Left lobe of liver (tissue), 2 donors: ENCODE measurements at regions not wholly inside any gene's neighbourhood (a gene's known extent, or its start where the extent isn't known, plus 50 kb on each side); places are given as distances from the start of the nearest gene placed in this dataset.

Source experiments
- ATAC-seq: fragments of 200-7000 bp; cut with Tn5 transposase; one replicate; pipeline ENCODE4 v1.9.1; 2020; ENCODE audit warnings: mild to moderate bottlenecking, moderate library complexity
- DNase-seq: peaks from one replicate; pipeline ENCODE4 v3.0.0-alpha.2; 2020; ENCODE audit warnings: low spot score
- donor health status: DM: no; HTN: no; CAD: no; lungs with moderate emphysema.
- donor health status: DM: no; HTN: yes; CAD: no.

DNA sequence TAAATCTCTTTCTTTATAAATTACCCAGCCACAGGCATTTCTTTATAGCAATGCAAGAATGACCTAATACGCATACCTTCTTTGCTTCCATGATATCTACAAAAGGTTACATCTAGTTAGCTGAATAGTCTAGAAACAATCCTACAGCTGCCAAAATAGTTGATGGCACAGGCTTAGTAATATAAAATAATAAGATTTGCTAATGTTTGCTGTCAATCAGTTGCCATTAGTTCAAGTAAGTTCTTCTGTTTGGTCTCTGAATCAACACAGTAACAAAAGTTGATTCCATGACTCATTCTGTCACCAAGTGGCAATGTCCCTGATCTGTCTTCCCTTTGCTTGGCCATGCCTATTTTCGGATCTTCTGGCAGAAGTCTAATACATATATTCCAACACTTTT lies 470.2 kb downstream of the SPRY1 start:
- DNase-seq (no peak), ATAC-seq (no peak)

DNA sequence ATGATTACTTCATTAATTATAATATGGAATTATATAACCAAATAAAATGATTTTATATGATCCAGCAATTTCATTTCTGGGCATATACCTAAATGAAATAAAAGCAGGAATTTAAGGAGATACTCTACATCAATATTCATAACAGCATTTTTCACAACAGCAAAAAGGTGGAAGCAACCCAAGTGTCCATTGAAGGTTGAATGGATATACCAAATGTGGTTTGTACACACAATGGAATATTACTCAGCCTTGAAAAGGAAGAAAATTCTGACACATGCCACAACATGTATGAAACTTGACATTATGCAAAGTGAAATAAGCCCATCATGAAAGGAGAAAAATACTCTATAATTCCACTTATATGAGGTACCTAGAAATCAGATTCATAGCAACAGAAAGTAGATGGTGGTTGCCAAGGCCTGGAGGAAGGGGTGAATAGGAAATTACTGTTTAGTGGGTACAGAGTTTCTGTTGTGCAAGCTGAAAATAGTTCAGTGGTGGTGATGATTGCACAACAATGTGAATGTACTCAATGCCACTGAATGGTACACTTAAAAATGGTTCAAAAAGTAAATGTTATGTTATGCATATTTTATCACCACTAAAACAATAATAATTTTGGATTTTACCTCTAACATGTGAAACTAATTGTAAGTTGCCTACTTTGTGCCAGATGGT lies 471.5 kb downstream of the SPRY1 start:
- no peak for ATAC-seq
- DNase-seq = no peak

DNA sequence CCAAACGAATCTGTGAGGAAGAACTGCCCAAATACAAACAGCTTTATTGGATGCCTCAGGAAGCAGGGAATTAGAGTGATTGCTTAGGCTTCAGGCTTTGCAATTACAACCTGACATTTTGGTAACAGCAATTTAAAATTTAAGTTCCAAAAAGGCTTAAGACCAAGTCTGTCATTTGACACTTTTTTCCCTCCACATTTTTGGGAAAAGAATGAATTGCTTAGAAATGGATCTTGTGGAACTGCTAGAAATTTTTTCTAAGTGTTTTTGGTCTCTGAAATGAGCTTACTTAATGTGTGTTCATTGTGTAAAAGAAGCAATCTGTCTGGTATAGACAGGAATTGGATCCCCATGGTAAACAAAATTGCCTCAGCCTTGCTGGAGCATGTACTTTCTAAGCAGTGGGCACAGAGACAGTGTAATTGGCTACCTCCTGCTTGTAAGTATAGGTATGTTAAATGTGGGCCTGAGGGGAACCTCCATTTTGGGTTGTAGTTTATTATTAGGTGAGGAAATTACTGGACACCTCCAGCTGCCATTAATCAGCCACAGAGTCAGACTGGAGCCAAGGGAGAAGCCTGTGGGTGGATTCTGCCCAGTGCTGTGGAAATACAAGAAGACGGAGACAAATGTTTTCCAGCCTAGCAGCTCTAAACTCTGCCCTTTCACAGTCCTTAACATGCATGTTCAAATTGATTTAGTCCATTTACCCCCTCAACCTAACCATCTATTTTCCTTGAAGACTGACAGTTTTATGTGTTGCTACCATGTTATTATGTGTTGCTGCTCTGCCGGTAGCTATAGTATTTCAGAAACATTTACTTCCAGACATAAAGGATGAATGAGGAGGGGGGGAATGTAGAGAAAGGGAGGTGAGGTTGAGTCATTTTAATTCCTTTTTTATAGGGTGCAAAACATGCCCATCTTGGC lies 473.0 kb downstream of the SPRY1 start:
- DNase-seq = no peak
- ATAC-seq = no peak

DNA sequence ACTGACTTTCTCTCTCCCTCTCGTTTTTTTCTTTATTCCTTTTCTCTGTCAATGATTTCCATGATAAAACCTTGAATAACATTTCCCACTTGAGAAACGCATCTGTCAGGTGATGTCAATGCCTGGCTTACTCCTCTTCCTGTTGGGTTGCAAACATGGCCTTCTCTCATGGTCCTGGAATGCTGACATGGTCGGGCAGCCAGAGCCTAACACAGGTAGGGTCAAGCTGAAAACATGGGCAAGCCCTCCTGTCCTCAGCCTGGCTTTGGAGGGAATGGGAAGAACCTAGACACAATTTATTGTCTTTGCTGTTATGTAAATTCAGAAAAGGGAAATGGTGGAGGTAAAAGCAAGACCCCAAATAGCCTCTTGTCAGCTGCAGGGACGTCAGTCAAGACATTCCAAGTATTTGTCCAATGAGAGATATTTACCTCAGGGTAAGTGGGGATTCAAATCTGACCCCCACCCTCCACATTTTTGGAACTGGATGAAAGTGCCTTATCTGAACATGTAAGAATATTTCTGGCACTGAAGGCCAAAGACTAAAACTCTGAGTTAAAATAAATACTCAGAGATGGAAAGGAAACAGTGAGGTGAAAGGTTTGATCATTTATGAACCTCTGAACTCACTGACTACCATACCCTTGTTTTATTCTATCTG lies 473.8 kb downstream of the SPRY1 start:
- DNase-seq (no peak), ATAC-seq (no peak)

DNA sequence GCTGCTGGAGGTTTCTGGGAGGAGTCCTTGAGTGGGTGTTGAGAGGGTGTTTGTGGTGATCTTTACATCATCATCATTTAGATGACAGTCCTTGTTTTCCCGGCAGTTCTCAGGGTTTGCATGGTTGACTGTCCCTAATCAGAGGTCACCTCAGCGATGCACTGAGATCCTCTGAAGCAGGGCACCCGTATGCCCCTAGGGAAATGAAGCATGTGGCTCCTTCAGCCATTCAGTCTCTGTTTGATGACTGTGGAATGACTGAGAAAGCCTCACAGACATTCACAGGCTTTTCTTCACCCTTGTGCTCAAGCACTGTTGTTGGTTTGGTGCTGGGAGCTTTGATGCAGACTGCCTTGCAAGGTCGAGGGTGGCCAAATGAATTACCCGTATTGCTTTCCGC lies 474.7 kb downstream of the SPRY1 start:
- no peak for DNase-seq
- ATAC-seq = no peak

DNA sequence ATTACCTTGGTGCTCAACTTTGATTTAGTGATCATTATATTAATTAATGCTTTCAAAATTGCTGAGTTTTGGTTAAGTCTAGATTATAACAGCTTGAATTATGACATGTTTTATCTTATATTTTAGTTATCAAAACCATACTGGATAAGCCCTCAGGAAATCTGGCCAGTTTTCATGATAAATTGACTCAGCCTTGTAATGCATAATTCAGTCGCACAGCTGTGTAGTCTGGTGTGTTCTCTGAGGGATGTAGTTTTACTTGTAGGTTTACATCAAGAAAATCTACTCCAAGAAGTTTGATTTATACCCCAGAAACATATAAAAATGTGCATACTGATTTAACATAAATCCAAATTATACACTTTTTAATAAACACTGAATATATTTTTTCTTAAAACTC lies 477.5 kb downstream of the SPRY1 start:
- DNase-seq (no peak), ATAC-seq (no peak)

DNA sequence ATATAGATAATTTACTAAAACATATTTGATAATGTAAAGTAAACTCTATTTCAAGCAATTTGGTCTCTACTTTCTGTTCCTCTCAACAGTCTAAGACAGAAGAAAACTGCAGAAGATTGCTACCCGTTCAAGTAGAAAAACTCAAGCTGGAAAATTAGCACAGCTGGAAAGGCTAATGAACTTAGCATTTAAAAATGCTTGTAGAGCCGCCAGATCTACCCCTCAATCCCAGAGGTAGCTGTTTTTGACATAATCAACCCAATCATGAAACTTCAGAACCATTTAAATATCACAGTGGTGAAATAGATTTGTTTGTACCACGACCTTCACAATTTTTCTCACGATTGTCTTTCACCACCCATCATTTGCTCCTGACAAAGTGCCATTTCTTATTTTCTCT lies 479.5 kb downstream of the SPRY1 start:
- DNase-seq (no peak), ATAC-seq (no peak)

DNA sequence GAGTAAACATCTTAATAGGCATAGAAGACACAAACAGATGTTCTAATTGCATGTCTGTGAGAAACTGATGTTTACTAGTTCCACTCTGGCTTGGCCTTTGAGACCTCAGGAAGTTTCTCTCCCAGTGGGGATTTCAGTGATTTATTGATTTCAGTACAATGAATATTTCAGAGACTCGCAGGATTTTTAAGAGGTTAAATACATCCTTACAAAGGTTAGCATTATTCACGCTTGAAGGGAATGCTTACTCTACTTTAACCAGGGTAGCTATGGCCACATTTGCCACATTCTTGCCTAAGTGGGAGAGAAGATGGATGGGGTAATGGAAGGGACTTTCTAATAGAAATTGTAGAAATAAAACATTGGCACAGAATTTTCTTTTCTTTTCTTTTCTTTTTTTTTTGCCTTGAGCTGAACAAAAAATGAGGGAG lies 480.1 kb downstream of the SPRY1 start:
- no peak for DNase-seq

DNA sequence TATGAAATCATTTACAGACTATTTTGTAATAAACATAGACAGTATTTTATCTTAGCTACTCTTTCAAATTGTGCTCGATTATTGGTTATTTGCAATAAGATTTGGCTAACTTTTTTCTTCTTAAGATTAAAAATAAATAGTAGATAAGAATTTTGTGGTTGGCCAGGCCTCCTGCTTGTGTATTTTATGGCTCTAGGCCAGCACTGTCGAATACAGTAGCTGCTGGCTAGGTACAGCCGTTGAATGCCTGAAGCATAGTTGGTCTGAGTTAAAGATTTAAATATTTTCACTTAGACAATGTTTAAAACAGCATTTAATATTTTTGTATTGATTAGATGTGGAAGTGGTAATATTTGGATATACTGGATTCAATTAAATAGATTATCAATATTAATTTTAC lies 481.0 kb downstream of the SPRY1 start:
- DNase-seq (no peak), ATAC-seq (no peak)

More for the DNA sequence above, 480.1 kb downstream of the SPRY1 start:
- no peak for ATAC-seq

DNA sequence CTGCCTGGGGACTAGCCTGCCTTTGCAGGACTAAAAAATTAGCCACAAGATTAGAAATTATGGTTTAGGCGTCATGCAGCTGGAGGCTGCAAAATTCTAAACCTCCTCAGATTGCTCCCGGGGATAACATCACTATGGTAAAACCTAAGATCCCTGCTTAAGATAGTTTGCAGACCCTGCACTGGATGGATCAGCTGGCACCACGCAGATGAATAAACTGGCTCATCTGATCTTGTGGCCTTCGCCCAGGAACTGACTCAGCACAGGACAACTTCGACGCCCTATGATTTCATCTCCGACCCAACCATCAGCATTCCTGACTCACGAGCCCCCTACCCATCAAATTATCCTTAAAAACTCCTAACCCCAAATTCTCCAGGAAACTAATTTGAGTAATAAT lies 482.4 kb downstream of the SPRY1 start:
- ATAC-seq (no peak), DNase-seq (no peak)

DNA sequence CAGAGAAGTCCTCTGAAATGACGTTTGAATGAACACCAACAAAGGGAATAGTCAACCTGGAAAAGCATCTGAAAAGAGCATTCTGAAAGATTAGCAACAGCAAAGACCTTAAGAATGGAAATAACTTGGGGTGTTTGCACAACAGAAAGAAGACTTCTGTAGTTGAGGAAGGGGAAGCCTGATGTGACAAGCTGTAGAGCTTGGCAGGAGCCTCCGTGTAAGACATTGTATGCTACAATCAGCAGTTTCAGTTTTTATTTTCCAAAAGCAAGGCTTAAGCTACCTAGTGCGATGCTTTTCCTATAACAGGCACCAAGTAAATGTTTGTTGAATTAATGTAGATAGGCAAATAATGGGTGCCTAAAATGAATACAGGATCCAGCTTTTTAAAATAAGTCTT lies 484.0 kb downstream of the SPRY1 start:
- DNase-seq = no peak
- no peak for ATAC-seq

DNA sequence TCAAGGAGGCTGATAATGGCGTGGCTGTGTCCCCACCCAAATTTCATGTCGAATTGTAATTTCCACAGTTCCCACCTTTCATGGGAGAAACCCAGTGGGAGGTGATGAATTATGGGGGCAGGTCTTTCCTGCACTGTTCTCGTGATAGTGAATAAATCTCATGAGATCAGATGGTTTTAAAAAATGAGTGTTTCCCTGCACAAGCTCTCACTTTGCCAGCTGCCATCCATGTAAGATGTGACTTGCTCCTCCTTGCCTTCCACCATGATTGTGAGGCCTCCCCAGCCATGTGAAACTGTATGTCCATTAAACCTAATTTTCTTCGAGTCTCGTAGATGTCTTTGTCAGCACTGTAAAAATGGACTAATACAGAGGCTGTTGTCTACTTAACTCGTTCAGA lies 488.3 kb downstream of the SPRY1 start:
- ATAC-seq = no peak
- no peak for DNase-seq

DNA sequence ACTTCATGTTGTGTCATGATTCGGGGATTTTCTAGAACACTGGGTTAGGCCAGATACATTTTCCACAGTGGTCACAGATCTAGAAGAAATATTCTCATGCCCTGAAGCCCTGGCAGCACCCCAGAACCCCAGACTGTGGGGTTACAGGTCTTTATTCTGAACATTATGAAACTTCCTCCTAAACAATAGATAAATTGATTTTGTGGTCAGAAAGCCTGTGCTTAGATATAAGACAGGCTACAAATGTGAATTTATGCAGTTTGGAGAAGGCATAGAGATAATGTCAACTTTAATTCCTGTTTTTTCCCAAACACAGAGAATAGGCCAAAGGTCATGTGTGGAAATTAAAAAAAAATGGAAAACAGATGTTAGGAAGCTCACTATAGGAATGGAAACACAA lies 492.9 kb downstream of the SPRY1 start:
- peak; percentile 17 for ATAC-seq
- no peak for DNase-seq

DNA sequence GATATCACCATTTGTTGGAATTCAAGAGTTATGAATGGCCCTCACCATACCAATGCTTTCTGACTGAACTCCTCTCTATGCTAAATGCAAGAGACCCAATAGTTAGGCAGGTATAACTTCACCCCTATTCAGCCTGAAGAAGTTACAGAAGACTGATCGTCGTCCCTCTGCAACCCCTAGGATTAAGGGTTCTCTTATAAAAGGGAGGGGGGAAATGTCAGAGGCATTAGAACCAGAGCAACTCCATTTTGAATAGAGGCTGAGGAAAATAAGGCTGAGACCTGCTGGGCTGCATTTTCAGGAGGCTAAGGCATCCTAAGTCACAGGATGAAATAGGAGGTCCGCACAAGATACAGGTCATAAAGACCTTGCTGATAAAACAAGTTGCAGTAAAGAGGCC lies 494.3 kb downstream of the SPRY1 start:
- DNase-seq = no peak
- no peak for ATAC-seq

DNA sequence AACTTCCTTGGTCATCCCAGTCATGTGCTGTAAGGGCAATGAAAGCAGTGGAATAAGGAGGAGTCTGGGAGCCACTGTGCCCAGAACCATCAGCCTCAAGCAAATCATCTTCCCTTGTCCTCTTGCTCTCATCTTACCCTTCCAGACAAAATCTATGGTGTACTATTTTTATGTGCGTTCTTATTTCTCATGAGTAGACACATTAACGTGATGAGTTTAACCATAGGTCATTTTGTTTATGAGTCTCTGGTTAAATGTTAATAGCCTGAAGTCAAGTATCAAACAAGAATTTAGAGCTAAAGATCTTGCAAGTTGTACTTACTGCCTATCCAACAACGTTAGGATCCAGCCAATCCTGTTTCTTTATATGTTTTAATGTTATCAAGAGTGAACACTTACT lies 495.3 kb downstream of the SPRY1 start:
- DNase-seq = no peak
- ATAC-seq = no peak

DNA sequence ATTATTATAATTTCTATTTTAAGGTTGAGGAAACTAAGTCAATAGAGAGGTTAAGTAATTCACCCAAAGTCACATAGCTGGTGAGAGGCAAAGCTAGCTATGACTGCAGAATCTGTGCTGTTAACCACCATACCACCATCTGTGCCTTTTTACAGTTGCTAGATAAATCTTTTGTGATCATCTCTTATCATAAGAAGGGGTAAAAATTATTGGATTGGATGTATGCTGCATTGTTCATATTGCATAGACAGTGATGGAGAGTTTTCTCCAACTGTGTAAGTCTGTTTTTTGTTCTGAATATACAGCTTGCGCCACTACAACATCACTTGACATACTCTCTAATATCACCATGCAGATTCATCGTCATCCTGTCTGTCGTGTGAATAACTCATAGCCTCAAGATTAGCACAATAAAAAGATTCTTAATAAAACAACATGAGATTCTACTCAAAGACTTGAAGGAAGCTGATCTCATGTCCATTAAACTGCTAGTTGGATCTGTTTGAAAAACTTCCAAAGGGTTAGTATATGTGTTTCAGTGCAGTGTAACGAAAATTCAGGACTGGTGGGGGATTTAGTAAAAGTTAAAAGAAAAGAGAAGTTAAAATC lies 495.9 kb downstream of the SPRY1 start:
- no peak for DNase-seq

DNA sequence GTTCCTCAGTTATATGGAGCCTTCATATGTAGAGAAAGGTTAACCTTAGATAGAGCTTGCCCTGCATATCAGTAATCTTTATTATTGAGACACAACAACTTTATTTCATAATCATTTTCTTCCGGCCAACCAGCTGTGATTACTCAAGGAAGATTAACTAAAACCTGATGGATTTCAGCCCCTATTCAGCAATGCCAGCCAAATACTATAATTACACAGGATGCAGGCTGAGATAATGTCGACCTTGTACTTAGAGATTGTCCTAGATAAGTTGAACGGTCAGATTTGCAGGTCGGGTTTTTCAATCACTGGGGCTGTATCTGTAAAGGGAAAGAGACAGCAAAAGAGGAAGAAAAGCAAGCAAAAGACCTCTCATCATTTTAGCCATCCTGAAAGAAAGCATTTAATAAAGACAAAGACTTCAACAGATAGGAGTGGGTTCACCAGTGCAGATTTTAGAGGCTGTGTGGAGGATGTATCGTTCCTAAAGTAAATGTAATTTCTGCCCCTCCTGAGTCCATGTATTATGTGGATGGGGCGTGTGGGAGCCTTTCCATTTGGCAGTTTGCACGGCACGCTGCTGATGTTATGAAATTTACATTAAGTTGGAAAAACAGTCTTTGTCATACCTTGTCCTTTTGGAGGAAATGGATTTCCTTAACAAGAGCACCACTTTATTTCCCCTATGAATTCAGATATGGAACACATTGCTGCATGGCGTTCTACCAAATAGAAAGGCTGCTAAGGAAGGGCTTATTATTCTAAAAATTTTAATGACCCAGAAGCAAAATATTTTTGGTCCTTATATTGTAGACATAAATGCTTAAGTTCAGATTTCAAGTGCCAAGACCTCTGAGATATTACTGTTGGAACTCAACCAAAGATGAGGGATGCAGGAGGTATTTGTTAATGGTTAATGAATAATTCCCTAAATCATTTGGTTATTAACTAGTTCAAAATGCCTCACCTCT lies 496.7 kb downstream of the SPRY1 start:
- DNase-seq = no peak
- no peak for ATAC-seq

More for the DNA sequence above, 495.9 kb downstream of the SPRY1 start:
- no peak for ATAC-seq

DNA sequence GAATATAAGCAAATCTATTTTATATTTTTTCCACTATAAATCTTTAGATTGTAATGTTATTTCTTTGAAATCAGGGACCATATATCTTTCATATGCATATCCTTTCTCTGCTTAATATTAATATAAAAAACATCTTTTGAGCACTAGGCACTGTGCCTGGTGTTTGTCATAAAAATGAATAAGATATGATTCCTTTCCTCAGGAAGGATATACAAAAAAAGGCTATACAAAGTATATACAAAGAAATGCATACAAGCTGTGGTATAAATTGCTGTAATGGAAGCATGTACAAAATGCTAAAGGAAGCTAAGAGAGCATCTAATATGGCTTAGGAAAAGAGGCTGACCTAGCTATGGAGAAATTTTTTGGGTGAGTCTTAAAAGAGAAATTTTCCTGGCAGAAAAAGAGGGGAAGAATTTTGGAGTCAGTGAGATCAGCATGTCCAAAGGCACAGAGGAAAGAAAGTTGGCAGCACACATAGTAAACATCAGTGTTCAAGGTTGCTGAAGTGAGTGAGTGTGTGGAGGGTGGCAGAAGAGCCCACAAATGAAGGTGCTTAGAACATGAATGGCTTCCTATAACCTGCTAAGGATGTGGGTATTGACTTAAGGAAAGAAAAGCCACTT lies 500.0 kb downstream of the SPRY1 start:
- no peak for ATAC-seq
- no peak for DNase-seq

DNA sequence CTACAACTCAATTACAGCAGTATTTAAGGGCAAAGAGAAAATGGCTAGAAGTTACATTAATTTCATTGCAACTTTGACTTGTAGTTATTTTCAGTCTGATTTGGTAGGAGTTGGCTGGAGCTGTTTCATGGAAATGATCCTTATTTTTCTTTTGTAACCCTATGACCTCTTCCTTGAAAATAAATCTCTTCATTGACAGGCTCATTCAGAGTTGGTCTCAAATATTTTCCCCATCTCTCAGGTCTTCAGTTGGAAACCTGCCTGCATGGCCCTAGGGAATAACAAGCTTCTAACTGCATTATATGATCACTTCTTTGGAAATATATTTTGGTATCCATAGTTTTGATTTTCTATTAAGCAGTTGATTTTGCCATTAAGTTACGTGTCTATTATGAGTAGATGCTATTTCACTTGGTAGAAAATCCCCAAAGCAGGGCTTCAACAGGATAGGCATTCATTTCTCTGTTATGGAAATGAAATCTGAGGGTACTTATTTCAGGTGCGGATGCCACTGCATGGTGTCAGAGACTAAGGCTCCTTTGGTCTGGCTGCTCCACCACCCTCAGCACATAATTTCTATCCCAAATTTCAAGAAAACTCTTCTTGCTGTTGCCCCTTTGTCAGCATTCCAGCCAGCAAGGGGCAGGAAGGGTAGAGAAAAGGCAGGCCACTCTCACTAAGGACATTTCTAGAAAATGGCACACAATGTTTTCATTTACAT lies 502.5 kb downstream of the SPRY1 start:
- DNase-seq (no peak), ATAC-seq (no peak)
